Glutamatergic neuron (in vitro differentiated cells): ENCODE measurements at regions not wholly inside any gene's neighbourhood (a gene's known extent, or its start where the extent isn't known, plus 50 kb on each side); places are given as distances from the start of the nearest gene placed in this dataset.

Experiments used
- DNase-seq: peaks from one replicate; pipeline ENCODE4 v3.0.0; 2022
- H3K27ac Mint-ChIP-seq: one replicate; pipeline ENCODE4 v1.8.0; 2020; ENCODE audit warnings: mild to moderate bottlenecking, mixed read lengths, inconsistent platforms; ENCODE audit not compliant: unreplicated experiment
- H3K27me3 Mint-ChIP-seq: one replicate; pipeline ENCODE4 v1.8.0; 2020; ENCODE audit warnings: mild to moderate bottlenecking, moderate library complexity, mixed read lengths, inconsistent platforms; ENCODE audit not compliant: unreplicated experiment
- H3K36me3 Mint-ChIP-seq: one replicate; pipeline ENCODE4 v1.8.0; 2020; ENCODE audit warnings: mild to moderate bottlenecking, mixed read lengths, inconsistent platforms; ENCODE audit not compliant: unreplicated experiment
- H3K4me1 Mint-ChIP-seq: one replicate; pipeline ENCODE4 v1.8.0; 2020; ENCODE audit warnings: mild to moderate bottlenecking, low read depth, mixed read lengths, inconsistent platforms; ENCODE audit not compliant: unreplicated experiment
- H3K4me3 Mint-ChIP-seq: one replicate; pipeline ENCODE4 v1.8.0; 2020; ENCODE audit warnings: mild to moderate bottlenecking, mixed read lengths, inconsistent platforms; ENCODE audit not compliant: unreplicated experiment
- H3K9me3 Mint-ChIP-seq: one replicate; pipeline ENCODE4 v1.8.0; 2020; ENCODE audit warnings: mild to moderate bottlenecking, moderate library complexity, mixed read lengths, inconsistent platforms; ENCODE audit not compliant: unreplicated experiment
- TF ChIP-seq, protein P1 (sequence below): fragments of 200-600 bp; sonication (generic); IDR thresholded peaks from one replicate; pipeline ENCODE4 v1.5.0; 2021; ENCODE audit not compliant: partially characterized antibody, unreplicated experiment

DNA sequence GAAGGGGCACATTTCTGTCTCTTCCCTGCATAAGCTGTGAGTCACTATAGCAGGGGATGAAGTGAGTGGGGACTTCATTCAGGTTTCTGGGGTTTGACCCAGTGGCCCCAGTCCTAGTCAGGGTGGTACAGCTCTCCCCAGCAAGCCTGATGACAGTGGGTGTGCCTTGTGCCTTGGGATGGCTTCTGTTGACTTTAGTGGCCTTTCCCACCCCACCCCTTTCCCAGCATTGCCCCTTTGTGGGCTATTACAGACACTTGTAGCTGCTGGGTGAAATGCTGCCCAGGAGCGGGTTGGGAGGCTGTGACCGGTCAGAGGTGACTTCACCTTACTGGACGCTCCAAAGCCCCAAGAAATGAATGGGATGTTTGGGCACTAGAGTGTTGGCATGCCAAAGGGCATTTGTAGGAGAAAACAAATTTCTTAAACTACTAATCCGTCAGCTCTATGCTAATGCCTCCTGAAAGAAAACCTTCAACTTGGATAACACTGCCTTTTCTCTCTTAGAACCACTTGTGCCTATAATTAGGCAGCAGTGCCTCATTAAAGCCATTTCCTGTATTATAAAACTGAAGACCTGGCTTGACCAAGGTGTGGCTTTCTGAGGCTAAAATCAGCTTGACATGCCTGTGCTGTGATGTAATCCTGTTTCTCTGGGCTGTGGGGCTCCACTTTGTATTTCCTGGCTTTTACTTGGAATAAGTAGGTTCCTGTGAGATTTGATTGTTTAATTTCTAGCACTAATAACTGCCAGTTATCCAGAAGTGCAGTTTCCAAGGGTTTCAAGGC lies 119.0 kb upstream of the SLC25A48 start:
- Mint-ChIP-seq H3K4me1 (no peaks in the 10 kb centered on the region), H3K4me3 (no peak overlapping the region), H3K27ac (no peak overlapping the region), H3K36me3 (no peaks in the 10 kb centered on the region), H3K27me3 (no peaks in the 10 kb centered on the region), H3K9me3 (peaks cover 2% of the 10 kb centered on the region)
- TF ChIP-seq, protein P1, sequence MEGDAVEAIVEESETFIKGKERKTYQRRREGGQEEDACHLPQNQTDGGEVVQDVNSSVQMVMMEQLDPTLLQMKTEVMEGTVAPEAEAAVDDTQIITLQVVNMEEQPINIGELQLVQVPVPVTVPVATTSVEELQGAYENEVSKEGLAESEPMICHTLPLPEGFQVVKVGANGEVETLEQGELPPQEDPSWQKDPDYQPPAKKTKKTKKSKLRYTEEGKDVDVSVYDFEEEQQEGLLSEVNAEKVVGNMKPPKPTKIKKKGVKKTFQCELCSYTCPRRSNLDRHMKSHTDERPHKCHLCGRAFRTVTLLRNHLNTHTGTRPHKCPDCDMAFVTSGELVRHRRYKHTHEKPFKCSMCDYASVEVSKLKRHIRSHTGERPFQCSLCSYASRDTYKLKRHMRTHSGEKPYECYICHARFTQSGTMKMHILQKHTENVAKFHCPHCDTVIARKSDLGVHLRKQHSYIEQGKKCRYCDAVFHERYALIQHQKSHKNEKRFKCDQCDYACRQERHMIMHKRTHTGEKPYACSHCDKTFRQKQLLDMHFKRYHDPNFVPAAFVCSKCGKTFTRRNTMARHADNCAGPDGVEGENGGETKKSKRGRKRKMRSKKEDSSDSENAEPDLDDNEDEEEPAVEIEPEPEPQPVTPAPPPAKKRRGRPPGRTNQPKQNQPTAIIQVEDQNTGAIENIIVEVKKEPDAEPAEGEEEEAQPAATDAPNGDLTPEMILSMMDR = no peak
- DNase-seq = no peak

DNA sequence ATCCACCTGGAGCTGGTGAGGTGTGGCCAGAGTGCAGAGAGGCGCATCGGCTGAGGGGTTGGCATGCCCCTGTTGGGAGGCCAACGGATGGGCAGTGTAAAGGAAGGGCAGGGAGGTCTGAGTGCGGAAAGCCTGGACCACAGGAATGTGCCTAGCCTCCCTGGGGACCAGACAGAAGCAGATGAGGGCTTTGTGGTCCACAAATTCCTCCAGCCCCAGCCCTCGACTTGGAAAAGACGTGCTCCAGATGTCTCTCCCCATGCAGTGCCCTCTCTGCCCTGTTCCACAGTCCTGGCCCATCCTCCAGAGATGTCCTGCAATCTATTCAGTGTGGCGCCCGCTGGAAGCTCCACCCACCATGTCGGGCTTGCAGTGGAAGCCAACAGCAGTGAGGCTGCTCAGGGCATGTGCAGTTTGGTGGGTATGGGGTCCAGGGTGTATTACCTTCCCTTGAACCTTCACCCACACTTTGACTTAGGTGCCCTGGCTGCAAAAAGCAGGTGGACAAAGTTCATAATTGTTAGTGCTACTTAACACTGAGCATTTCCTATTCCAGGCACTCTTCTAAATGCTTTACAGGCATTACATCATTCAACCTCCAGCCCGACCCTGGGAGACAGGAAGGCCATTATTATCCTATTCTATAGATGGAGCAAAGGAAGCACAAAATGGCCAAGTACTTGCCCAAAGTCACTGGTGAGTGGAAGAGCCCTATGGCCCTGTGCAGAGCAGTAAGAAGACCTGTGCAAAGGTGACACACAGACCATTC lies 120.2 kb upstream of the SLC25A48 start:
- no peak overlapping the region for H3K27ac Mint-ChIP-seq
- H3K36me3 Mint-ChIP-seq = no peaks in the 10 kb centered on the region
- H3K4me1 Mint-ChIP-seq = no peaks in the 10 kb centered on the region
- H3K4me3 Mint-ChIP-seq = no peak overlapping the region
- DNase-seq = no peak
- peaks cover 2% of the 10 kb centered on the region for H3K9me3 Mint-ChIP-seq
- H3K27me3 Mint-ChIP-seq = no peaks in the 10 kb centered on the region
- TF ChIP-seq, protein P1 = no peak

DNA sequence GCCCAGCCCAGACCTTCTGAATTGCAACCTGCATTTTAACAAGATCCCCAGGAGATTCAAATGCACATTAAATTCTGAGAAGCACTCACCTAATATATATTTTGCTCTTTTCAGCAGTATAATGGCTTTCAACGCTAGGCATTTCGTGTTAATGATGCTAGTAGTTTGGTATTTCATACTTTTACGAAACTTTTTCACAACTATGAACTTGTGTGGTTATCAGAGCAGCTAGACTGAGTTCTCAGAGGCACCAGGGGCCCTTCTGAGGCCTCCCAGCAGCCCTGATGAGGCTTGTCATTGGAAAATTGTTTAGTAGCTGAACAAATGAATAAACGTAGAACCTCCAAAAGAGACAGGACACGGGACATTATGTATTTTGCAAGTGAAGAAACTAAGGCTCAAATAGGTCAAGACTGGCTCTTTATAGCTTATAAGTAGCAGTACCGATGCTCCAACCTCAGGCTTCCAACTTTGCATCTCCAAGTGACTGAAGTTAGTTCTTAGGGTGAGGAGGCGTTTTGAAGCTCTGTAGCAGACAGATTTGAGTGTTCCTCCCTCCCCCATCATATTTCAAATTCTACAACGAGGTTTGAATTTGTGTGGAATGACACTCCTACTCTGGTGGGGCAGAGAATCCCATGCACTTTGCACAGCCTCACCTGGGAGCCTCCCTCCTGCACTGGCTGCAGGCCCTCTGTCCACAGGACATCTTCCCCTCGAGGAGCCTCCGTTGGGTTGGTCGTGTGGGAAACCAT lies 121.1 kb upstream of the SLC25A48 start:
- Mint-ChIP-seq H3K4me1 (no peaks in the 10 kb centered on the region), H3K36me3 (no peaks in the 10 kb centered on the region), H3K9me3 (no peaks in the 10 kb centered on the region), H3K27me3 (no peaks in the 10 kb centered on the region), H3K27ac (no peak overlapping the region), H3K4me3 (no peak overlapping the region)
- TF ChIP-seq, protein P1 = no peak
- no peak for DNase-seq

DNA sequence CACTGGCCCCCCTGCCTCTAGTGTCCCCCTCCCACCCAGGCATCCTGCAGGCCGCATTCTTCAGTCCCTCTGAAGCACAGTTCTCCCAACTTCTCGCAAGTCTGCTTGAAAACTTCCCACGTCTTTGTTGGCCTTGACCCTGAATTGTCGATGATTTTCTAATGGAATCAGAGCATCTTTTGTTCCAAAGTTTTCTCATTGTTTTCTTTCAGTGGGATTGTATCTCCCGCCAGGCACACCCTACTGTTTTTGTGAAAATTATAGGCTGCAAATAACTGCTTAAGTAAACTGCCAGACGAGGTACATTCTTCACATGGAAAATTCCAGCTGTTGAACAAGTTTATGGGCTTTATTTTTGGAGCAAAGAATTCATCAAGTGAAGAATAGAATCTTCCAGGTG lies 122.6 kb upstream of the SLC25A48 start:
- Mint-ChIP-seq H3K9me3 (no peaks in the 10 kb centered on the region), H3K27ac (no peak overlapping the region), H3K4me1 (no peaks in the 10 kb centered on the region), H3K27me3 (peaks cover 2% of the 10 kb centered on the region), H3K36me3 (no peaks in the 10 kb centered on the region), H3K4me3 (no peak overlapping the region)
- TF ChIP-seq, protein P1 = no peak
- DNase-seq = no peak
